ENCODE measurements at regions not wholly inside any gene's neighbourhood (a gene's known extent, or its start where the extent isn't known, plus 50 kb on each side); places are given as distances from the start of the nearest gene placed in this dataset.

DNA sequence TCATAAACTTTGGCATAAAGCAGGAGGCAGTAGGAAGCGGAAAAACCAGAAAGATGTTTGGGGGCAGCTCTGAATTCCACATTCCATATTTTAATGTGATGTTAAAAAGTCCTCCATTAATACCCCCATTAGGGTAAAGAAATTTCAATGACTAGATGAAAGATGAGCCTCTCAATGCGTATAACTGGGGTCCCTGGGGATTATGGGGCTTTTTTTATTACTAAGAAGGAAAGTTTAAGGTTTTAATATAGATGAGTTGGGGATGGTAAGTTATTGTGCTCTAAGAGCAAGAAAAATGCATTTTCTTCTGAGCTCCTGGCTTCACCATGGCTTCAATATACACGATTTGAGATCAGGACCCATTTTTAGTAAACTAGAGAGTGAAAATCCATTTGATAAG, 321.9 kb downstream of the CDK5RAP2 start:
- H3K4me3 ChIP-seq (ENCODE audit: low read length), result no peak overlapping the region
- TF ChIP-seq, protein P1, sequence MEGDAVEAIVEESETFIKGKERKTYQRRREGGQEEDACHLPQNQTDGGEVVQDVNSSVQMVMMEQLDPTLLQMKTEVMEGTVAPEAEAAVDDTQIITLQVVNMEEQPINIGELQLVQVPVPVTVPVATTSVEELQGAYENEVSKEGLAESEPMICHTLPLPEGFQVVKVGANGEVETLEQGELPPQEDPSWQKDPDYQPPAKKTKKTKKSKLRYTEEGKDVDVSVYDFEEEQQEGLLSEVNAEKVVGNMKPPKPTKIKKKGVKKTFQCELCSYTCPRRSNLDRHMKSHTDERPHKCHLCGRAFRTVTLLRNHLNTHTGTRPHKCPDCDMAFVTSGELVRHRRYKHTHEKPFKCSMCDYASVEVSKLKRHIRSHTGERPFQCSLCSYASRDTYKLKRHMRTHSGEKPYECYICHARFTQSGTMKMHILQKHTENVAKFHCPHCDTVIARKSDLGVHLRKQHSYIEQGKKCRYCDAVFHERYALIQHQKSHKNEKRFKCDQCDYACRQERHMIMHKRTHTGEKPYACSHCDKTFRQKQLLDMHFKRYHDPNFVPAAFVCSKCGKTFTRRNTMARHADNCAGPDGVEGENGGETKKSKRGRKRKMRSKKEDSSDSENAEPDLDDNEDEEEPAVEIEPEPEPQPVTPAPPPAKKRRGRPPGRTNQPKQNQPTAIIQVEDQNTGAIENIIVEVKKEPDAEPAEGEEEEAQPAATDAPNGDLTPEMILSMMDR (conservative IDR thresholded peaks at IDR 0.05; ENCODE audit: low read depth, low read length), result no peak
- no peak for DNase-seq (ENCODE audit: low read depth)

DNA sequence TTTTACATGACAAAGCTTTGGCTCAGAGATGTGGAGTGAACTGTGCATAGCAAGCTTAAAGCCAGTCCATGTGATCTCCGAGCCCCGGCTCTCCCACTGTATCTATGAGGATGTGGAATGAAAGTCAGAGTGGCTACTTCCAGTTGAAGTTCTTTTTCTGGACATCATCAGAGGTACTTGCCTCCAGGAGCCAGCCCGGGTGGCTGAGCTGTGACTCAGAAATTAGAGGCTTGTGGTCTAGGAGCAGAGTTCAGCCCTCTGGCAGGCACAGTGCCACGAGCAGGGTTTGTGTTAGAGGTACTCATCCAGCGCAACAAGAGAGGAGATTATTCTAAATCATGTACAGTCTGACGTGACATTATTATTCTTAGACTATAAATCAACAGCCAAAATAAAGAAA, 322.5 kb downstream of the CDK5RAP2 start:
- H3K4me3 ChIP-seq (ENCODE audit: low read length), result no peak overlapping the region
- TF ChIP-seq, protein P1 (conservative IDR thresholded peaks at IDR 0.05; ENCODE audit: low read depth, low read length), result no peak
- DNase-seq (ENCODE audit: low read depth), result no peak

DNA sequence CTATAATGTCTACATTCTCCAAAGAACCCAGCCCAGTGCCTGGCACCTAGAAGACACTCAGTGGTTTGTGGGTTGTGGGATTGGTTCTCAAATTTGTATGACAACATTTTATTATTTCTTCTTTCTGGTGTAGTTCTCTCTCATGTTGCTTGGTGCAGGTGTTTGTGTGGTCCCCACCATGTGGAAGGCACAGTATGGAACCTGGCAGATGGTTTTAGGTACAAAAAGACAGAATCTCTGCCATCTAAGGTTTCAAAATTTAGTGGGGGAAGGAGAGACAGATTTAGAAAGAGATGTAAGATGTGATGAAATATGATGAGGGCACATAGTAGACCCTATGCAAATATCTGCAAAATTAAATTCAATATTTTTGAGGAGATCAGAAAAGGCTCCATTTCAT, 323.8 kb downstream of the CDK5RAP2 start:
- TF ChIP-seq, protein P1 (conservative IDR thresholded peaks at IDR 0.05; ENCODE audit: low read depth, low read length), result no peak
- no peak overlapping the region for H3K4me3 ChIP-seq (ENCODE audit: low read length)
- no peak for DNase-seq (ENCODE audit: low read depth)

DNA sequence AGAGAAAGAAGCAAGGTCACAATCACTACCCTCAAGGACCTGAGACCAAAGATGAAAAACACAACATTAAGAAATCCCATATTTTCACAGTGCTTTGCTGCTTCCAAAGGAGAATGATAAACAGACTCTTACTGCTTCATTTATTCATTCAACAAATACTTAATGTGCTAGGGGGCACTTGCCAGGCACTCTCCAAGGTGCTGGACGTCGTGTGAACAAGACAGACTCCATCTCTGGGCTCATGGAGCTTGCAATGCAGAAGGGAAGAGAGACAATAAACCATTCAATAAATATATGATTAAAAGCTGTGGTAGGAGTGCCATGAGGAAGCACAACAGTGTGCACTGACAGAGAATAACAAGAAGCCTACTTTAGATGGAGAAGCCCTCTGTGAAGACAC, 327.7 kb downstream of the CDK5RAP2 start:
- DNase-seq (ENCODE audit: low read depth), result no peak
- no peak overlapping the region for H3K4me3 ChIP-seq (ENCODE audit: low read length)
- TF ChIP-seq, protein P1 (conservative IDR thresholded peaks at IDR 0.05; ENCODE audit: low read depth, low read length), result no peak

DNA sequence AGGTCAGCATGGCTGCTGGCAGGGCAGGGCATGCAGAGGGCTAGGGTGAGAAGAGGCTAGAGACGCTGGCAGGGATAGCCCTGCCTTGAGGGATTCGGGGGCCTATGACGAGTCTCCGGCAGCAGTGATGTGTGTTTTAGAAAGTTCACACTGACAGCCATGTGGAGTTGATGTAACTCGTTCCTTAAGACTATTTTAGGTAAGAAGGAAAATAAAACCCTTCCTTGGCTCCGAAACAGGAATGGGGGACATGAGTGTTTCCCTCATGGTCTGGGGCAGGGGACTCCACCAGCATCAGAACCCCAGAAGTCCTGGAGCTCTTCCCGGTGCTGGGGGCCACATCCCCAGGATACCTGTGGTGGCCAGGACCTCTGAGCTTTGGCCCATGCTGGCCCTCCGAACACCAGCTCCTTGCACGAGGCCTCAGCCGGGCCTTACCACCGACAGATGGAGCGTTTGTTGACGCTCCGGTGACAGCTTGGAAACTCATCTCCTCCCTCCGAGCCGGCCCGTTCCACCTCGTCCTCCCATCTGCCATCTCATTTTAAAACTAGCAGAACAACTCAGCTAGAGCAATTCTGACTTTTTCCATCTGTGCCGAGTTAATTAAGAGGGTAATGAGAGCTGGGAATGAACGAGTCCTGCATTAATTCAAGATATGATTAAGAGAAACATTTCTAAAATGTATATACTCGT, 337.7 kb downstream of the CDK5RAP2 start:
- no peak overlapping the region for H3K4me3 ChIP-seq (ENCODE audit: low read length)
- DNase-seq (ENCODE audit: low read depth), result no peak
- TF ChIP-seq, protein P1 (conservative IDR thresholded peaks at IDR 0.05; ENCODE audit: low read depth, low read length), result no peak

DNA sequence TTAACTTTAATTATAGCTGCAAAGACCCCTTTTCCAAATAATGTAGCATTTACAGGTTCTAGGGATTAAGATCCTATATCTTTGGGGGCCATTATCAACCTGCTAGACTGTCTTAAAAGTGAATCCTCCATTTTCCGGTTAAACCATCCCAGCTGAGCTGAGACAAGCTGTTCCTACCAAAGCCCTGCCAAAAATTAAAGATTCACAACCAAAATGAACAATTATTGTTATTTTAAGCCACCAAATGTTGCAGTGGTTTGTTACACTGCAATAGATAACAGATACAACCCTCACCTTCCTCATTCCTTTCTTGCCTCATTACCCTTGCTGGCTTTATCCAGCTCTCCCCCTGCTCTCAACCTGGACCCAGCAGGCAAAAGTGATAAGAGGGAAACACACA, 343.4 kb downstream of the CDK5RAP2 start:
- H3K4me3 ChIP-seq (ENCODE audit: low read length), result no peak overlapping the region
- no peak for DNase-seq (ENCODE audit: low read depth)
- TF ChIP-seq, protein P1 (conservative IDR thresholded peaks at IDR 0.05; ENCODE audit: low read depth, low read length), result no peak

DNA sequence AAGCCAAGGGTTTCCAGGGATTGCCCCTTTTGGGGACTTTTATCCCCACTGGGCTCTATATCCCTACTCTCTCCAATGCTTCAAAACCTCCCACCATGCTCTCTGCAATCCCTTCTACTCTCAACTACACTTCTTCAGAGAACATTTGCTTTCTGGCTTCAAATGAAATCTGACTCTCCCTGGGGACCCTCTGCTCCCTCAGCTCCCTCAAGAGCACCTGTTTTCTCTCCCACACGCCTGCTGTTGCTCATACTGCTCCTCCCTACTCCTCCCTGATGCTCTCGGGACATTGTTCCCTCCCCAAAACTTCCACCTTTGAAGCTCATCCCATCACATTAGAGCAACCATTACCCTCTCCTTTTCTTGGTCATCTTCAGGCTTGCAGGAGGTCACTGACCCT, 344.9 kb downstream of the CDK5RAP2 start:
- TF ChIP-seq, protein P1 (conservative IDR thresholded peaks at IDR 0.05; ENCODE audit: low read depth, low read length), result no peak
- DNase-seq (ENCODE audit: low read depth), result no peak

More for the DNA sequence above, 344.9 kb downstream of the CDK5RAP2 start:
- no peak overlapping the region for H3K4me3 ChIP-seq (ENCODE audit: low read length)

Data from retinal pigment epithelial cell (primary cell).